Esophagus squamous epithelium (tissue), 5 donors: ENCODE measurements at regions not wholly inside any gene's neighbourhood (a gene's known extent, or its start where the extent isn't known, plus 50 kb on each side); places are given as distances from the start of the nearest gene placed in this dataset.

ENCODE experiments used
- DNase-seq: peaks from one replicate; lab custom pipeline; 2025; lab: John Stamatoyannopoulos, UW
- H3K27ac ChIP-seq, 4 donors: fragments of 200-600 bp; sonication (generic); one replicate each; pipeline ENCODE4 v1.5.1; 2016 to 2019; ENCODE audit warnings: mild to moderate bottlenecking in 1 of 4
- H3K27me3 ChIP-seq, 4 donors: fragments of 200-600 bp; sonication (generic); 1 replicate in 3 of 4; 2 replicates in 1 of 4; pipeline versions ENCODE4 v1.5.1 to v1.6.0; 2017 to 2021; ENCODE audit warnings: antibody characterized with exemption in 1 of 4
- H3K36me3 ChIP-seq, 3 donors: fragments of 200-600 bp; sonication (generic); one replicate each; pipeline ENCODE4 v1.5.1; 2016 to 2019
- H3K4me1 ChIP-seq, 3 donors: fragments of 200-600 bp; sonication (generic); one replicate each; pipeline ENCODE4 v1.5.1; 2017 to 2019
- H3K4me3 ChIP-seq, 4 donors: fragments of 200-600 bp; sonication (generic); 1 replicate in 3 of 4; 2 replicates in 1 of 4; pipeline ENCODE4 v1.5.1; 2016 to 2019; ENCODE audit warnings: mild to moderate bottlenecking in 2 of 4, moderate library complexity in 1 of 4
- H3K9me3 ChIP-seq, 3 donors: fragments of 200-600 bp; sonication (generic); one replicate each; pipeline ENCODE4 v1.5.1; 2016 to 2019
- CTCF ChIP-seq, 6 experiments: fragments of 450-650 bp in 4 of 6; fragments of 200-600 bp in 2 of 6; sonication (generic) in 2 of 6; IDR thresholded peaks; one replicate each; pipeline ENCODE4 v1.5.1; 2016 to 2019; ENCODE audit warnings: antibody characterized with exemption in 6 of 6, mild to moderate bottlenecking in 4 of 6, moderate library complexity in 4 of 6
- POLR2A ChIP-seq, 4 donors: fragments of 450-650 bp; IDR thresholded peaks; one replicate each; pipeline ENCODE4 v1.6.1; 2017; ENCODE audit warnings: antibody characterized with exemption in 4 of 4, mild to moderate bottlenecking in 4 of 4, moderate library complexity in 3 of 4
- WGBS, 2 donors: methylation state at CpG; one replicate each; pipeline ENCODE4 v1.1.5; 2018; 5-methylcytosine and 5-hydroxymethylcytosine counted together
- intact Hi-C: fragments of 100-400 bp; cut with DNase I; formaldehyde crosslinking; loops from one replicate; pipeline ENCODE4 v1.15.0; 2022
- donor health status: DM: yes; HTN: yes; CAD: no.

- WGBS, 2 donors, result 76 to 80% methylated on average over 1 to 3 of the region's 3 CpGs
- Histone ChIP-seq H3K4me3 (no peak overlapping the region), H3K27me3 (no peaks in the 10 kb centered on the region), H3K36me3 (no peaks in the 10 kb centered on the region), H3K27ac (no peak overlapping the region), H3K4me1 (no peaks in the 10 kb centered on the region), H3K9me3 (no peaks in the 10 kb centered on the region)
- intact Hi-C loops, result no loop called here
- no peak for DNase-seq
- TF ChIP-seq CTCF (IDR thresholded peaks at IDR 0.05) (no peak), POLR2A (IDR thresholded peaks at IDR 0.05) (no peak)
Measured at GRCh38 chr5:101574017-101574416, 670.9 kb upstream of the ST8SIA4 start.

DNA sequence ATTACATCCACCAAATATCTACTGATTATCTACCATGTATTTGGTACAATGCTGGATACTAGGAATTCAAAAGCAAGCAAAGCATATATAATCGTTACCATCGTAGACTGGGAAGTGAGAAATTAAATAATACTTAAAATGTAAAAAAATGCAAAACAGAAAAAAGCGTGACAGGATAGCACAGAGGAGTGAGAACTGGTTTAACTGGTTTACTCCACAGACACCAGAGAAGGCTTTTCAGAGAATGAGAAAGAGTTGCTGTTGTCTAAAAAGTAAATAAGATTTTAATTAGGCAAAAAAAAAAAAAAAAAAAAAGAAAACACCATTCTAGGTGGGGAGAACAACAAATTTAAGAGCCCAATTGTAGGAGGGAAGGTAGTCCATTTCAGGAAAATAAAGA lies 657.9 kb upstream of the ST8SIA4 start:
- intact Hi-C loops, result no loop called here
- Histone ChIP-seq H3K4me3 (no peak overlapping the region), H3K27me3 (no peaks in the 10 kb centered on the region), H3K27ac (no peak overlapping the region), H3K4me1 (no peaks in the 10 kb centered on the region), H3K36me3 (no peaks in the 10 kb centered on the region), H3K9me3 (no peaks in the 10 kb centered on the region)
- 46 to 47% methylated on average over 3 of the region's 3 CpGs for WGBS, 2 donors
- no peak for DNase-seq
- no peak for TF ChIP-seq CTCF (IDR thresholded peaks at IDR 0.05)
- TF ChIP-seq POLR2A (IDR thresholded peaks at IDR 0.05), result no peak

DNA sequence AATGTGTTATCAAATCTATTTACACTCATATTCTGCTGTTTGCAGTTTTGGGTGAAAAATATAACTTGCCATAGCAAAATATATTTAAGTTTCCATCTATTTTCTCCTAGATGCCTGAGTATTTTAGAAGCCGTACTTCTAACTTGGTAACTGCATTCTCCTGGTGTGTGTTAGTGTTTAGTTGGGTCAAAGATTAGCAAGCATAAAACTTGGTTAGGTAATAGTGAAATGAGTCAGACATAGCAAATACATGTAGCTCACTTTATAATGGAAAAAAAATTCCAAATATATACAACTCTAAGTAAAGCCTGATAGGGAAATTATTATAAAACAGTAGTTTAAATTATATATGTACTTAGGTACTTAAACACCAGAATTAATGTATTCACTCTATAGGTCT lies 640.7 kb upstream of the ST8SIA4 start:
- WGBS, 2 donors, result 78 to 87% methylated on average over 1 of the region's 1 CpG

GRCh38 chr5:101539315-101539714 lies 636.2 kb upstream of the ST8SIA4 start:
- no peak for DNase-seq
- TF ChIP-seq POLR2A (IDR thresholded peaks at IDR 0.05) (no peak), CTCF (IDR thresholded peaks at IDR 0.05) (no peak)
- no peaks in the 10 kb centered on the region for H3K4me1 ChIP-seq
- WGBS, 2 donors, result 56 to 64% methylated on average over 3 of the region's 3 CpGs
- no peak overlapping the region for H3K27ac ChIP-seq
- intact Hi-C loops, result no loop called here
- no peaks in the 10 kb centered on the region for H3K36me3 ChIP-seq
- H3K4me3 ChIP-seq, result no peak overlapping the region
- H3K9me3 ChIP-seq, result peaks cover 0 to 11% (median 0%) of the 10 kb centered on the region in 3 donors
- no peaks in the 10 kb centered on the region for H3K27me3 ChIP-seq

More for the DNA sequence above, 640.7 kb upstream of the ST8SIA4 start:
- DNase-seq, result no peak
- Histone ChIP-seq H3K4me1 (no peaks in the 10 kb centered on the region), H3K4me3 (no peak overlapping the region), H3K27me3 (no peaks in the 10 kb centered on the region), H3K36me3 (no peaks in the 10 kb centered on the region), H3K9me3 (no peaks in the 10 kb centered on the region), H3K27ac (no peak overlapping the region)
- TF ChIP-seq CTCF (IDR thresholded peaks at IDR 0.05) (no peak), POLR2A (IDR thresholded peaks at IDR 0.05) (no peak)
- intact Hi-C loops, result no loop called here

GRCh38 chr5:101535626-101536025 lies 632.5 kb upstream of the ST8SIA4 start:
- no peak for DNase-seq
- Histone ChIP-seq H3K9me3 (peaks cover 0 to 11% (median 4%) of the 10 kb centered on the region in 3 donors), H3K4me3 (no peak overlapping the region), H3K4me1 (no peaks in the 10 kb centered on the region), H3K36me3 (no peaks in the 10 kb centered on the region), H3K27me3 (no peaks in the 10 kb centered on the region), H3K27ac (no peak overlapping the region)
- 26 to 47% methylated on average over 1 of the region's 1 CpG for WGBS, 2 donors
- TF ChIP-seq POLR2A (IDR thresholded peaks at IDR 0.05), result no peak
- no peak for TF ChIP-seq CTCF (IDR thresholded peaks at IDR 0.05)
- intact Hi-C loops, result no loop called here
